ENCODE measurements at regions not wholly inside any gene's neighbourhood (a gene's known extent, or its start where the extent isn't known, plus 50 kb on each side); places are given as distances from the start of the nearest gene placed in this dataset.
A peak's percentile ranks its signal among the peaks of the same experiment; 100 is the strongest.
"Not testable (repeated sequence)": the region's sequence is repeated elsewhere in the genome, so short reads cannot be mapped to it uniquely, and the experiment has no call there.

GRCh38 chr3:184440151-184440550 is 60.3 kb downstream of the CHRD start:
- DNase-seq (ENCODE audit: low spot score): peak; percentile 3

GRCh38 chr3:184441202-184441900 is 61.5 kb downstream of the CHRD start:
- no peak for DNase-seq (ENCODE audit: low spot score)

DNA sequence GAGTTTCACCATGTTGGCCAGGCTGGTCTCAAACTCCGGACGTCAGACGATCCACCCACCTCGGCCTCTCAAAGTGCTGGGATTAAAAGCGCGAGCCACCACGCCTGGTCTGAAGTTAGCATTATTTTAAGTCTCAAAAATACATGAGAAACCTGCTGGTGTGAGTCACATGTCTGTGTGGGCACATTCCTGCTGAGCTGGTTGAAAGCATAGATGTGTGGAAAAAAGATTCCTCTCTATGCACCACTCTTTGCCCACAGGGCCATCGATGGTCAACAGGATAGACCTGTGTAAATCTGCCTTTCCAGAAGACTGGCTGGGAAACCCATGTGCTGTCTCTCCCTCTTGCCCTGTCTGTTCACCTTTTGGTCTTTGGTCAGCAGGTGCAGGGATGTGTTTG is 63.5 kb downstream of the CHRD start:
- DNase-seq (ENCODE audit: low spot score): no peak

- no peak for DNase-seq (ENCODE audit: low spot score)
Observed at GRCh38 chr3:184443831-184444230, 64.0 kb downstream of the CHRD start.

- peak; percentile 70 for DNase-seq (ENCODE audit: low spot score)
Observed at GRCh38 chr3:184448321-184449160, 68.7 kb downstream of the CHRD start.

DNA sequence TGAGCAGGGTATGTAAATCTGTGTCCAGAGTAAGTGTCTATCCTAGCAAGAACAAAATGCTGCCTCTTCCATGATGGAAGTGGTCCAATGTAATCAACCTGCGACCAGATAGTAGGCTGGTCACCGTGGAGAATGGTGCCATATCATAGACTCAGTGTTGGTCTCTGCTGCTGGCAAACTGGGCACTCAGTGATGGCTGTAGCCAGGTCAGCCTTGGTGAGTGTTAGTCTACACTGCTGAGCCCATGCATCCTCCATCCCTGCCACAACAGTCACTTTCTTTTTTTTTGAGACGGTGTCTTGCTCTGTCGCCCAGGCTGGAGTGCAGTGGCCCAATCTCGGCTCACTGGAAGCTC is 69.3 kb downstream of the CHRD start:
- no peak for DNase-seq (ENCODE audit: low spot score)

- DNase-seq (ENCODE audit: low spot score): no peak
Observed at GRCh38 chr3:184450547-184450946, 70.7 kb downstream of the CHRD start.

DNA sequence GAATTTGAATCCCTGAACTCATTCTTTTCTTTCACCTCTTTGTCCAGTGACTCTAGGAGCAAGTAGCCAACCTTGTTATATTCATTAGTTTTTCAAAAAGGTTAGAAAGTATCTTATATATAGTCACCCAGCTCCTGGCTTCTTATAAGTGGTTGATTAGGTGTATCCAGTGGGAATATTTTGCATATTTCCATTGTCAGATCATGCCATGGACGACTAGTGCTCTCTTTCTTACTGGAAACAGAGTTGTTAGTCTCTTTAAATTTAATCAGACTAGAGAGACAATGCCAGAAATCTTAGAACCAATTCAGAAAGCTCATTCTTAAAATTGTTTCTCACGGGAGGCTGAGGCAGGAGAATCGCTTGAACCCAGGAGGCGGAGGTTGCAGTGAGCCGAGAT is 73.4 kb downstream of the CHRD start:
- no peak for DNase-seq (ENCODE audit: low spot score)

DNA sequence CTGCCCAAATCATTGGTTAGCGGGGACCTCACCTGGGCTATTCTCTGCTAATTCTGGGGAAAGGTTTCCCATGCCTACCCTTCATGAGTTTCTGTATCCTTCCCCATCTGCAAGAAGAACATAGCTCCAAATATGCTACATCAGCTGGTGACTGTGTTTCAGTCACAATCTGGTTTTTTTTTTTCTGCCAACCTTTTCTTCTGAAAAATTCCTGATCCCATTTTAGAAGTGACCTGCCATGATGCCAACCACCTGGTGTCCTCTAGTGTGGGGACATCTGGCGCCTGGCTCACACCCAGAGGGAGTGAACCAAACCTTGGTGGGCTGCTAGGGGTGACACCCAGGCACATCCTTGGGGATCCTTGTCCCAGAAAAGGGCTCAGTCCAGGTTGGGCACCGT is 76.1 kb downstream of the CHRD start:
- no peak for DNase-seq (ENCODE audit: low spot score)

DNA sequence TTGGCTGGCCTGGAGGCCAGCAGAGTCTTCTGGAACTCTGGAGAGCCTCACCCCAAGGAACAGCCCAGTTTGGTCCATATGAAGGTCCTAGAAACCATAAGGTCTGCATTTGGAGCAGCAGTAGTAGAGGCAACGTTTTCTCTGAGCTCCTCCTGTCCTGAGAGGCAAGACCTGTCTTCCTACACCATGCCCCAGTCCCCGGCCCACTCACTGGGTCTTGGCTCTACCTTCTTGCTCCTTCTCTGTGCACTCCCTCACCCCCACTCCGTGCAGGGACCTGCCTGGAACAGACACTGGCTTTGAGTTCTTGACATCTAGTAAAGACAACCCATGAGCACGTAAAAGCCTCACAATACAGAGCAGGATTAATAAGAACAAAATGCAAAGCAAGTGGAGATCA is 76.6 kb downstream of the CHRD start:
- no peak for DNase-seq (ENCODE audit: low spot score)

DNA sequence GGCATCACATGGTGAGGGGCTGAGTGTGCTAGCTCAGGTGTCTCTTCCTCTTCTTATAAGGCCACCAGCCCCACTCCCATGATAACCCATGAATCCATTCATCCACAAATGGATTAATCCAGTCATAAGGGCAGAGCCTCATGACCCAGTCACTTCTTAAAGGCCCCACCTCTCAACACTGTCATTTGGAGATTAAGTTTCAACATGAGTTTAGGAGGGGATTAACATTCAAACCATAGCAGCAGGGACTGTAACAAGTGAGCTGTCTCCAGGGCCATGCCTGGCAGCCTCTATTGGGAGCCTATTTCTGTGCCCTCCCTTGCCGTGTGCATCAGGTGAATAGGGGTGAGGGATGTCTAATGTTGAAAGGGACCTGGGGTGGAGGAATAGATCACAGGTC is 77.5 kb downstream of the CHRD start:
- DNase-seq (ENCODE audit: low spot score): no peak

DNA sequence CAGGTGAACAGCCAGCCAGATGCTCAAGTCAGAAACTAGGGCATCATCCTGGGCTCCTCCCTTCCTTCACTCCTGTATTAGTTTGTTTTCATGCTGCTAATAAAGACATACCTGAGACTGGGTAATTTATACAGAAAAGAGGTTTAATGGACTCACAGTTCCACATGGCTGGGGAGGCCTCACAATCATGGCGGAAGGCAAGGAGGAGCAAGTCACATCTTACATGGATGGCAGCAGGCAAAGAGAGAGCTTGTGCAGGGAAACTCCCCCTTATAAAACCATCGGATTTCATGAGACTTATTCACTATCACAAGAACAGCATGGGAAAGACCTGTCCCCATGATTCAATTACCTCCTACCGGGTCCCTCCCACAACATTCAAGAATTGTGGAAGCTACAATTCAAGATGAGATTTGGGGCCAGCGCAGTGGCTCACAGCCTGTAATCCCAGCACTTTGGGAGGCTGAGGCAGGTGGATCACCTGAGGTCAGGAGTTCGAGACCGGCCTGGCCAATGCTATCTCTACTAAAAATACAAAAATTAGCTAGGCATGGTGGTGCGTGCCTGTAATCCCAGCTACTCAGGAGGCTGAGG is 78.0 kb downstream of the CHRD start:
- DNase-seq (ENCODE audit: low spot score): not testable (repeated sequence)

DNA sequence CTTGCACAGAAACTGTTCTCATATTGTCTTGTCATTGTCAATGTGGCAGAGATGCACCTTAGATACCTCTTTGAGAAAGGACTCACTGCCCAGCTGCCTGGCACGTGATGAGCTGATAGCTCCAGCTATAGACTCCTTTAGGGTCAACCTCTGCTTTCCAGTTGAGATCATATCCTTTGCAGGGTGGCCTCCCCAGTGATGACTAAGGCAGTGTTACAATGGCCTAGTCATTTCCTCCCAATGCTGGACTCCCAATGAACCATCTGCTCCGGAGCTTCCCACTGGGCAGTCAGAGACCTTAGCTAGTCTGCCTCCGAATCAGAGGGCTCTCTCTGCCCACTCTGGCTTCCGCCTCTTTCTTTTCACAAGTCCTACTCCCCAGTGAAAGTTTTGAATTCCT is 79.5 kb downstream of the CHRD start:
- DNase-seq (ENCODE audit: low spot score): no peak

DNA sequence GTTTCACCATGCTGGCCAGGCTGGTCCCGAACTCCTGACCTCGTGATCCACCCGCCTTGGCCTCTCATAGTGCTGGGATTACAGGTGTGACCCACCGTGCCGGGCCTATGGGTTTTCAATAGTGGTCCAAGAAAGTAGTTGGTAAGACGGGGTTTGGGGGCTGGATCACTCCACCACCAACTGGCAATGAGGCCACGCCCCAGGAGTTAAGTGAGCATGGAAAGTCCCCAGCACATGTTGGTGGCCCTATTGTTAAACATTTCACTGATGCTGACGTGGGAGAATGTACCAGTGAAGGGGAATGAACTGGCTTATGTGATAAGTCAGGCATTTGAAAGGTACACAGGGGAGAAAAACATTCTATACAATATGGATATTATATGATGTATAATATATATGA is 80.4 kb downstream of the CHRD start:
- DNase-seq (ENCODE audit: low spot score): no peak

- no peak for DNase-seq (ENCODE audit: low spot score)
Observed at GRCh38 chr3:184461219-184461618, 81.4 kb downstream of the CHRD start.

DNA sequence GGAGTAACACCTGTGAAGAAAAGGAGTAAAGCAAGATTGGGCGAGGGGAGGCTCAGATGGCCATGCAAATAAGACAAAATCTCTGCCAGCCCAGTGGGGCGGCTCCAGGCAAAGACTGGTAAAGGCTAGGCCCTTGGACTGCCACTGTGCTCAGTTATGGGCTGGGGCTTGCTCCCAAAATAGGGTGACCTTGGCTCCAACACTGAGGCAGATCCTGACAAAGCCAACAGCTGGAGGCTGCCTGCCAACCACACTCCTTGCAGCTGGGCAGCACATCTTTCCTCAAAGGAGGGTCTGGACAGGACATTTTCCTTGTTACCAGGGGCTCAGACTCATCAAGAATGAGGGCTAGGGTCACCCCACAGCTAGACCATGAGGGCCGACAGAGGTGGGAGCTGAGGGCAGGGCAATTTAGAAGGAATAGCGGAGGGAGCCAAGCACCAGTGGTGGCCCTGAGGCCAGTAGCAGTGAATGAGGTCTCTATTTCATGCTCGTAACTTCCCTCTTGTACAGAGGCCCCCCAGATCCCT is 86.1 kb downstream of the CHRD start:
- no peak for DNase-seq (ENCODE audit: low spot score)

DNA sequence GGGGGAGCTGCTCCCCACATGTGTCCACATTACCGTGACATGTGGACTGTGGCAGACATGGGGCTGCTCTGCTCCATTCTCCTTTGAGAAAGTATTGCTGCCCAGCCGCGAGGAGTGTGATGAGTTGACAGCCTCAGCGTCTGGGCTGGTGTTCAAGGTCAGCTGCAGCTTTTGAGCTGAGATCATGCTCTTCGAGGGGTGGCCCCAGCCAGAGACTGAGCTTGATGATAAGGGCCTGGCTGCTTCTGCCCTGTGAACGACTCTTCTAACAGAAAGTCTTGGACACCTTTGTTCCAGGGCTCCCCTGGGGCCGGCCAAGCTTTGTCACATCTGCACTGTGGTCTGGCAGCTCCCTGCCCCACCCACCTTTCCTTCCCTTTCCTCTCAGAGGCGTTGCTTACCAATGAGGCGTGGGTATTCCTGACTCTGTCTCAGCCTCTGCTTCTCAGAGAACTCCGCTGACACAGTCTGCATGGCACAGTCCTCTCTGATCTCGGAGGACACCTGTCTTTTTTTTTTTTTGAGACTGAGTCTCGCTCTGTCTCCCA is 86.6 kb downstream of the CHRD start:
- no peak for DNase-seq (ENCODE audit: low spot score)

DNA sequence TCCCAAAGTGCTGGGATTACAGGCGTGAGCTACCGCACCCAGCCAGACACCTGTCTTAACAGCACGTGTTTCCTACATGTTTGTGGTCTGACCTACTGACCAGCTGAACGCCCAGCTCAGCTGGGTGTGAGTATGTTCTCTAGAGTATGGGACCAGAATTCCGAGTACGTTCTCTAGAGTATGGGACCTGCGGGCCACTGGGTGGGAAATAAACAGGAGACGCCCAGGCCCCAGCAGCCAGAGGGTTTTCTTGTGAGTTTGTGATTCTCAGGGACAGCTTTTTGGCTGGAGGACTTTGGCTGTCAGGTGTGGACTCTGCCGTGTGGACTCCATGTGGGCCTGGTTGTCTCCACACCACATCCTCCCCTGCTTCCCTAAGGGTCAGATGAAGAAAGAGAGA is 87.3 kb downstream of the CHRD start:
- DNase-seq (ENCODE audit: low spot score): no peak

GRCh38 chr3:184470551-184470950 is 90.7 kb downstream of the CHRD start:
- DNase-seq (ENCODE audit: low spot score): no peak

GRCh38 chr3:184471439-184471838 is 90.1 kb upstream of the EPHB3 start:
- DNase-seq (ENCODE audit: low spot score): no peak

DNA sequence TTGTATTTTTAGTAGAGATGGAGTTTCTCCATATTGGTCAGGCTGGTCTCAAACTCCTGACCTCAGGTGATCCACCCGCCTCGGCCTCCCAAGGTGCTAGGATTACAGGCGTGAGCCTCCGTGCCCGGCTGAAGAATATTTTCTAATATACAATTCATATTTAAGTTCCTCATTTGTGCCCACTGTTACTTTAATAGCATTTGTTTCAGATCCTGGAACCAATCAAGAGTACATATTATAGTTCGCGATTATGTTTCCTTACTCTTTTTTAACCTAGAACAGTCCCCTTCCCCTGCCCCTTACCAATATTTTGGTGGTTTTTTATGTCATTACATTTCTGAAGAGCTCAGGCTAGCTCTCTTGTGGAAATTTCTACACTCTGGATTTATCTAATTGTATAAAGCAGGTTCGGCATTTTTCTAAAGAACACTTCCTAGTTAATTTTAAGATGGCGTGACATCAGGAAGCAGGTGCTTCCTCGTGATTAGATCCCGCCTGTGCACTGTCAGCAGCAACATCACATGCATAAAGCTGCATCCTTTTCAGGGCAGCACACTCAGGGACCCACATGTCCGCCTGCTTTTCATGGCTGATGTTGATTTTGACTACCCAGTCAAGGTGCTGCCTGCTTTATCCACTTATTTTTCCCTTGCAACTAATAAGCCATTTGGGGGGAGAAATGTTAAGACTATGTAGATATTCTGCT is 88.7 kb upstream of the EPHB3 start:
- DNase-seq (ENCODE audit: low spot score): no peak

DNA sequence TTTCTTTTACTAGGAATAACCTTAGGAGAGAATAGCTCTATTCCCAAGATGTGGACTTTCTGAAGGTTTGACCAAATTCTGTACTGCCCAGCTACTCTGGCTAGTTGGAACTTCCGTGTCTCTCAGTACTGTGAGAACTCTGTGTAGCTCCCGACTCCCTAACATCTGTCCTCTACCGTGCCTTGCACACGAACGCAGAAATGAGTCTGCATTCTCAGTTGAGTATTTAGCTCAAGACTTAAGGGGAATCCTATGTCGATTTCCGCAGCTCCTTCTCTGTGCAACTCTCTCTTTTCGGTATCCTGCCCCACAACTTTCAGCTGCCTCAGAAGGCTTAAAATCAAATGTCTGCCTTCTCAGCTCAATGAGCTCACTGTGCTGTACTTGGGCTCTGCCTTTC is 86.7 kb upstream of the EPHB3 start:
- no peak for DNase-seq (ENCODE audit: low spot score)
